BE2C (cell line): ENCODE measurements at regions not wholly inside any gene's neighbourhood (a gene's known extent, or its start where the extent isn't known, plus 50 kb on each side); places are given as distances from the start of the nearest gene placed in this dataset.

ENCODE experiments used
- DNase-seq: peaks from one replicate; pipeline ENCODE4 v3.0.0-alpha.2; 2020
- H3K27me3 ChIP-seq: fragments of 250-450 bp; sonication (Bioruptor Pico); 2 replicates; pipeline ENCODE4 v1.5.1; 2020; ENCODE audit warnings: mild to moderate bottlenecking
- H3K36me3 ChIP-seq: fragments of 250-450 bp; sonication (Bioruptor Pico); 2 replicates; pipeline ENCODE4 v1.5.1; 2020; ENCODE audit warnings: mild to moderate bottlenecking
- H3K4me1 ChIP-seq: fragments of 250-450 bp; sonication (Bioruptor Pico); 2 replicates; pipeline ENCODE4 v1.5.1; 2020
- H3K4me3 ChIP-seq: 2 replicates; pipeline ENCODE4 v1.5.1; 2011; ENCODE audit warnings: low read depth, low read length
- H3K9me3 ChIP-seq: fragments of 250-450 bp; sonication (Bioruptor Pico); 2 replicates; pipeline ENCODE4 v1.5.1; 2020
- TF ChIP-seq, protein P1 (sequence below): IDR thresholded peaks from 2 replicates; pipeline ENCODE4 v1.5.1; 2012; ENCODE audit warnings: mild to moderate bottlenecking, low read depth, low read length

DNA sequence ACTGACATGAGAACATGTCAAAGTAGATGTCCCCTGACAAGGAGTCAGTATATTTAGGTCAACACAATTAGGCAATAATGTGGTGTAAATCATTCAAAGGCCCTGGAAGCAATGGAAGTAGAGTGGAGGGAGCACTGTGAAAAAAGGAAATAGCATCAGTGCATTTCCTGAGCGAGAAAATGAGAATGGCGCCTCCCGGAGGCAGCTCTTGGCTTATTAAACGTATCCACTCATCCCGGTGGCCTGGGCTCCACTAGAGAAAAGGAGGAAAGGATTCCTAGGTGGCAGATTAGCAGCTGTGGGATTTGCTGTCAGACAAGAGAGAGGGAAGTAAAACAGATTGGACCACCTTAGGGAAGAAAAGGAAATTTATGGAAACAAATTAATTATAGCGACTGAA lies 173.7 kb upstream of the TMTC4 start:
- TF ChIP-seq, protein P1, sequence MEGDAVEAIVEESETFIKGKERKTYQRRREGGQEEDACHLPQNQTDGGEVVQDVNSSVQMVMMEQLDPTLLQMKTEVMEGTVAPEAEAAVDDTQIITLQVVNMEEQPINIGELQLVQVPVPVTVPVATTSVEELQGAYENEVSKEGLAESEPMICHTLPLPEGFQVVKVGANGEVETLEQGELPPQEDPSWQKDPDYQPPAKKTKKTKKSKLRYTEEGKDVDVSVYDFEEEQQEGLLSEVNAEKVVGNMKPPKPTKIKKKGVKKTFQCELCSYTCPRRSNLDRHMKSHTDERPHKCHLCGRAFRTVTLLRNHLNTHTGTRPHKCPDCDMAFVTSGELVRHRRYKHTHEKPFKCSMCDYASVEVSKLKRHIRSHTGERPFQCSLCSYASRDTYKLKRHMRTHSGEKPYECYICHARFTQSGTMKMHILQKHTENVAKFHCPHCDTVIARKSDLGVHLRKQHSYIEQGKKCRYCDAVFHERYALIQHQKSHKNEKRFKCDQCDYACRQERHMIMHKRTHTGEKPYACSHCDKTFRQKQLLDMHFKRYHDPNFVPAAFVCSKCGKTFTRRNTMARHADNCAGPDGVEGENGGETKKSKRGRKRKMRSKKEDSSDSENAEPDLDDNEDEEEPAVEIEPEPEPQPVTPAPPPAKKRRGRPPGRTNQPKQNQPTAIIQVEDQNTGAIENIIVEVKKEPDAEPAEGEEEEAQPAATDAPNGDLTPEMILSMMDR, result no peak
- H3K4me1 ChIP-seq, result no peaks in the 10 kb centered on the region
- no peaks in the 10 kb centered on the region for H3K36me3 ChIP-seq
- DNase-seq, result no peak
- no peaks in the 10 kb centered on the region for H3K9me3 ChIP-seq
- H3K27me3 ChIP-seq, result no peaks in the 10 kb centered on the region
- H3K4me3 ChIP-seq, result no peak overlapping the region

DNA sequence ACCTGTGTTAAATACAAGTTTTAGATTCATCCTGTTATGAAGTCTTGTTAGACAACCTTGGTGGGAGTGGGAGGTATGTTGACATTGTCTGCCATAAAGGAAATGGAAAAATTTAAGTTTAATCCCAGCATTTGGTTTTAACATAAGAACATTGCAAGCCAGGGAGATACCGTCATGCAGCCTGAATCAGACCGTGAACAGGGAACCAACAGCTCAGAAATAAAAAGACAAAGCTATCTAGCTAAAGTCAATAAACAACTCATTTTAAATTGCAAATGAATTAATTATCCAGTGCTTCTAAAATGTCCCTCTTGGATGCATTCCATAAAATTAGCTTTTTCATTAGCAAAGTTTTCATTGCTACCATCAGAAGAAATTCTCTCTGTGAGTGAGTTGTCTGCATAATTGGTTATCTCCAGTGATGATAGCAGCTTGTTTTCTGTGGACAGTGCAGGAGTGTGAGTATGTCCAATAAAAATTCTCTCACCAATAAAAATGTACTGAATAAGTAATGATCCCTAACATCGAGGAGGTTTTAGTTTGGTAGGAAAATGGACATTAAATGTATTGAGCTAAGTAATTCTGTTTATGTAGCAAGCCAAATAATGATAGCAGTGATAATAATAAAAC lies 170.6 kb upstream of the TMTC4 start:
- Histone ChIP-seq H3K36me3 (no peaks in the 10 kb centered on the region), H3K9me3 (no peaks in the 10 kb centered on the region), H3K27me3 (no peaks in the 10 kb centered on the region), H3K4me1 (no peaks in the 10 kb centered on the region), H3K4me3 (no peak overlapping the region)
- TF ChIP-seq, protein P1, result no peak
- no peak for DNase-seq

DNA sequence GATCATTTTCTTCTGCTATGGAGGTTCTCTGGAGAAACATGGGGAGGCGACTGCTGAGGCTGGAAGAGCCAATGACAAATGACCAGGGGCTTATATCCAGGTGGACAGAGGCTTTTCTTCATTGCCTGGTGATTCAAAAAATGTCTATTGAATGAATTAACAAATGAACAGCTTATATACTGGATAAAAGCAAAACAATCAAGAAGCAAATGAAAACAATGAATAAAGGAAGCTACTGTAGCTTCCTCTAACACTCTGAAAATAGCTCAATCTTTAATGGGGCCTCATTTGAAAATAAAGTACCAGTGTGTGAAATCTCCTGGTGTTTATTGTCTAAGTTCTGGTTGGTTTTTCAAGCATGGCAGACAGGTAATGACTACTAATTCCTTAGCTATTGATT lies 167.5 kb upstream of the TMTC4 start:
- no peaks in the 10 kb centered on the region for H3K4me1 ChIP-seq
- H3K4me3 ChIP-seq, result no peak overlapping the region
- TF ChIP-seq, protein P1, result no peak
- DNase-seq, result no peak
- no peaks in the 10 kb centered on the region for H3K27me3 ChIP-seq
- H3K36me3 ChIP-seq, result no peaks in the 10 kb centered on the region
- no peaks in the 10 kb centered on the region for H3K9me3 ChIP-seq

DNA sequence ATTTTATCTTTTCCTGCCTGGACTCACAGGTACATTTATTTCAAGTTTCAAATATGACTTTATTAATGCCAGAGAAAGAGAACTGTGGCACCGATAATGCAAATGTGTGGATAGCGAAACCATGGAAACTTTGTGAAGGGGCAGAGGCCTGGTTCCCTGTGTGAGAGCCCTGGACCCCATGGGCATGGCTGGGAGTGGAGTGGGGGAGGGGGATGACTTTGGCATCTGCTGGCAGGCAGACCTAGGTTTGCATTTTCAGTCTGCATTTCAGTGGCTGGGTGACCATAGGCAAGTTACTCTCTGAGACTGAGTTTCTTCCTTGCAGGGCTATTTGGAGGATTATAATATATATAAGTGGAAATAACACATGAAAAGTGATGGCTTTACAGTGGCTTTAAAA lies 163.8 kb upstream of the TMTC4 start:
- Histone ChIP-seq H3K27me3 (no peaks in the 10 kb centered on the region), H3K4me1 (no peaks in the 10 kb centered on the region), H3K9me3 (no peaks in the 10 kb centered on the region), H3K36me3 (no peaks in the 10 kb centered on the region), H3K4me3 (no peak overlapping the region)
- DNase-seq, result no peak
- TF ChIP-seq, protein P1, result no peak

DNA sequence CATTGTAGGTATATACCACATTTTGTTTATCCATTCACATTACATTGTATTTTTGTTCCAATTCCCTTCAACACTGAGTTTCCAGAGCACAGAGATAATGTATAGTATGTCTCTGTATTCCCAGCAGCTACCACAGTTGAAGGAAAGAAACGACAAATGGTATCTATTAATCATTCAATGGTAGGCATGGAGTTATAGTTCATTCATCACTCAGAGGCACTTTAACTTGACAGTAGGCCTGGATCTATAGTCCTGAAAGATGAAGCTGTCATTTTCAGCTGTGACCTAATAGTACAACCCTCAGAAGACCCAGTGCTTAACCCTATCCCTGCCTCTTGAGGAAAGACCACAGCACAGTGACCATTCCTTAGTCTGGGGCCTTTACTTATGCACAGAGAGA lies 163.0 kb upstream of the TMTC4 start:
- H3K27me3 ChIP-seq, result no peaks in the 10 kb centered on the region
- H3K36me3 ChIP-seq, result no peaks in the 10 kb centered on the region
- H3K9me3 ChIP-seq, result no peaks in the 10 kb centered on the region
- no peak for DNase-seq
- TF ChIP-seq, protein P1, result no peak
- H3K4me1 ChIP-seq, result no peaks in the 10 kb centered on the region
- H3K4me3 ChIP-seq, result no peak overlapping the region

DNA sequence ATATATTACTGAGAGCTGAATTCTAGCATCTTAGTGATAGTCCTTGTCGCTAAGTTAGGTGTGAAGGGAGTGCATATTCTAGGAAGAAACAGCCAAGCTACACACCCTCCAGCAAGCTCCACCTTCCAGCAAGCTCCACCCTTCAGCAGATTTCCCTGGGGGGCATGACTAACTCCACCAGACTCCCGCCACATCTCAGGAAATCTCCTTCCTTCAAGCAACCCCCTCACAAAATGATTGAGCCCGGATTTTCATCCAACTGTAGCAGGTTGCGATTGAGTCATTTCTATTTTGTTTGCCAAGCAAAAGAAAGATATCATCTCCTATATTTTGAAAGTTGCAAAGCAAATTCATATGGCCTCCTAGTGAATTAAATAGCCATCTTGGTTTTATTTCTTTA lies 162.1 kb upstream of the TMTC4 start:
- H3K27me3 ChIP-seq, result no peaks in the 10 kb centered on the region
- TF ChIP-seq, protein P1, result no peak
- no peak overlapping the region for H3K4me3 ChIP-seq
- H3K4me1 ChIP-seq, result no peaks in the 10 kb centered on the region
- H3K9me3 ChIP-seq, result no peaks in the 10 kb centered on the region
- peak; percentile 33 for DNase-seq
- H3K36me3 ChIP-seq, result no peaks in the 10 kb centered on the region
